IPS DF 6.9 (cell line): ENCODE measurements at regions not wholly inside any gene's neighbourhood (a gene's known extent, or its start where the extent isn't known, plus 50 kb on each side); places are given as distances from the start of the nearest gene placed in this dataset.
"Not testable (repeated sequence)": the region's sequence is repeated elsewhere in the genome, so short reads cannot be mapped to it uniquely, and the experiment has no call there.

ENCODE experiments used
- DNase-seq: peaks from one replicate; pipeline ENCODE4 v3.0.0-alpha.2; 2013; ENCODE audit warnings: low read depth, low spot score
- H3K27ac ChIP-seq: one replicate; pipeline ENCODE4 v1.5.1; 2013; ENCODE audit warnings: low read length, control low read depth
- H3K27me3 ChIP-seq: 2 replicates; pipeline ENCODE4 v1.6.1; 2013; ENCODE audit warnings: mild to moderate bottlenecking, low read length; ENCODE audit not compliant: control insufficient read depth, insufficient read depth
- H3K36me3 ChIP-seq: 2 replicates; pipeline ENCODE4 v1.6.1; 2013; ENCODE audit warnings: low read length; ENCODE audit not compliant: control insufficient read depth, insufficient read depth
- H3K4me1 ChIP-seq: 2 replicates; pipeline ENCODE4 v1.6.1; 2013; ENCODE audit warnings: low read length; ENCODE audit not compliant: control insufficient read depth, insufficient read depth
- H3K4me3 ChIP-seq: 2 replicates; pipeline ENCODE4 v1.5.1; 2013; ENCODE audit warnings: mild to moderate bottlenecking, low read length
- H3K9me3 ChIP-seq: 2 replicates; pipeline ENCODE4 v1.6.1; 2013; ENCODE audit warnings: low read length, inconsistent platforms; ENCODE audit not compliant: control insufficient read depth, insufficient read depth
- WGBS: extraction: QIAGEN DNeasy Blood & Tissue Kit; methylation state at CpG from one replicate; pipeline ENCODE4 v1.1.7; 2013; ENCODE audit warnings: mixed read lengths, missing lambda C conversion rate; ENCODE audit not compliant: insufficient read length, insufficient coverage; 5-methylcytosine and 5-hydroxymethylcytosine counted together

- H3K36me3 ChIP-seq, H3K27me3 ChIP-seq, H3K4me1 ChIP-seq, H3K9me3 ChIP-seq, H3K27ac ChIP-seq, DNase-seq, H3K4me3 ChIP-seq: not testable (repeated sequence)
- whole genome bisulfite sequencing: no CpG with 5 or more reads among the region's 2 CpGs
These were observed 165.4 kb downstream of the CRPPA start for GRCh38 chr7:16255952-16256351.

GRCh38 chr7:16250655-16251054, 170.7 kb downstream of the CRPPA start:
- not testable (repeated sequence) for H3K27me3 ChIP-seq, DNase-seq, H3K36me3 ChIP-seq, H3K9me3 ChIP-seq, H3K4me1 ChIP-seq, H3K27ac ChIP-seq, H3K4me3 ChIP-seq
- WGBS: no CpG with 5 or more reads among the region's 2 CpGs

GRCh38 chr7:16249204-16249603, 172.1 kb downstream of the CRPPA start:
- not testable (repeated sequence) for H3K27ac ChIP-seq, H3K9me3 ChIP-seq, H3K4me3 ChIP-seq, H3K4me1 ChIP-seq, H3K36me3 ChIP-seq, DNase-seq, H3K27me3 ChIP-seq
- WGBS: no CpG with 5 or more reads among the region's 7 CpGs

GRCh38 chr7:16248556-16248955, 172.8 kb downstream of the CRPPA start:
- not testable (repeated sequence) for H3K4me3 ChIP-seq, H3K4me1 ChIP-seq, DNase-seq, H3K27me3 ChIP-seq, H3K9me3 ChIP-seq, H3K36me3 ChIP-seq, H3K27ac ChIP-seq
- WGBS: no CpG with 5 or more reads among the region's 6 CpGs

GRCh38 chr7:16244469-16244868, 176.9 kb downstream of the CRPPA start:
- Histone ChIP-seq H3K4me1 (no peaks in the 10 kb centered on the region), H3K9me3 (no peaks in the 10 kb centered on the region), H3K4me3 (no peak overlapping the region), H3K27me3 (no peaks in the 10 kb centered on the region), H3K36me3 (no peaks in the 10 kb centered on the region), H3K27ac (no peak overlapping the region)
- no CpG with 5 or more reads among the region's 3 CpGs for WGBS
- DNase-seq: no peak

GRCh38 chr7:16242920-16243319, 178.4 kb downstream of the CRPPA start:
- Histone ChIP-seq H3K9me3 (no peaks in the 10 kb centered on the region), H3K4me3 (no peak overlapping the region), H3K36me3 (no peaks in the 10 kb centered on the region), H3K4me1 (no peaks in the 10 kb centered on the region), H3K27ac (no peak overlapping the region), H3K27me3 (no peaks in the 10 kb centered on the region)
- no peak for DNase-seq
- WGBS: no CpG with 5 or more reads among the region's 4 CpGs

- no peaks in the 10 kb centered on the region for H3K9me3 ChIP-seq
- no peaks in the 10 kb centered on the region for H3K36me3 ChIP-seq
- no peak overlapping the region for H3K27ac ChIP-seq
- no peaks in the 10 kb centered on the region for H3K27me3 ChIP-seq
- DNase-seq: no peak
- no peaks in the 10 kb centered on the region for H3K4me1 ChIP-seq
- no peak overlapping the region for H3K4me3 ChIP-seq
These were observed 180.3 kb downstream of the CRPPA start for GRCh38 chr7:16241017-16241416.

GRCh38 chr7:16236381-16236780, 185.0 kb downstream of the CRPPA start:
- Histone ChIP-seq H3K4me1 (no peaks in the 10 kb centered on the region), H3K27me3 (no peaks in the 10 kb centered on the region), H3K9me3 (no peaks in the 10 kb centered on the region), H3K36me3 (no peaks in the 10 kb centered on the region), H3K27ac (no peak overlapping the region), H3K4me3 (no peak overlapping the region)
- no peak for DNase-seq

- no peak overlapping the region for H3K27ac ChIP-seq
- no peaks in the 10 kb centered on the region for H3K36me3 ChIP-seq
- no peak for DNase-seq
- WGBS: no CpG with 5 or more reads among the region's 5 CpGs
- H3K4me1 ChIP-seq: no peaks in the 10 kb centered on the region
- no peak overlapping the region for H3K4me3 ChIP-seq
- H3K9me3 ChIP-seq: no peaks in the 10 kb centered on the region
- no peaks in the 10 kb centered on the region for H3K27me3 ChIP-seq
These were observed 185.9 kb downstream of the CRPPA start for GRCh38 chr7:16235147-16236114.

- H3K9me3 ChIP-seq: no peaks in the 10 kb centered on the region
- H3K27me3 ChIP-seq: no peaks in the 10 kb centered on the region
- H3K4me3 ChIP-seq: no peak overlapping the region
- H3K36me3 ChIP-seq: no peaks in the 10 kb centered on the region
- no peaks in the 10 kb centered on the region for H3K4me1 ChIP-seq
- H3K27ac ChIP-seq: no peak overlapping the region
- no CpG with 5 or more reads among the region's 2 CpGs for WGBS
- DNase-seq: no peak
These were observed 186.7 kb downstream of the CRPPA start for GRCh38 chr7:16234493-16235146.

- no peaks in the 10 kb centered on the region for H3K9me3 ChIP-seq
- no peaks in the 10 kb centered on the region for H3K27me3 ChIP-seq
- no peak overlapping the region for H3K4me3 ChIP-seq
- no peaks in the 10 kb centered on the region for H3K4me1 ChIP-seq
- DNase-seq: no peak
- H3K27ac ChIP-seq: no peak overlapping the region
- WGBS: no CpG with 5 or more reads among the region's 2 CpGs
- no peaks in the 10 kb centered on the region for H3K36me3 ChIP-seq
These were observed 187.8 kb downstream of the CRPPA start for GRCh38 chr7:16233517-16233916.
